ENCODE measurements at regions not wholly inside any gene's neighbourhood (a gene's known extent, or its start where the extent isn't known, plus 50 kb on each side); places are given as distances from the start of the nearest gene placed in this dataset.

- DNase-seq: no peak
These were observed 534.0 kb downstream of the NPHP4 start for GRCh38 chr1:5458248-5458647.

GRCh38 chr1:5456090-5456811, 536.0 kb downstream of the NPHP4 start:
- no peak for DNase-seq

GRCh38 chr1:5455651-5456050, 536.6 kb downstream of the NPHP4 start:
- DNase-seq: no peak

DNA sequence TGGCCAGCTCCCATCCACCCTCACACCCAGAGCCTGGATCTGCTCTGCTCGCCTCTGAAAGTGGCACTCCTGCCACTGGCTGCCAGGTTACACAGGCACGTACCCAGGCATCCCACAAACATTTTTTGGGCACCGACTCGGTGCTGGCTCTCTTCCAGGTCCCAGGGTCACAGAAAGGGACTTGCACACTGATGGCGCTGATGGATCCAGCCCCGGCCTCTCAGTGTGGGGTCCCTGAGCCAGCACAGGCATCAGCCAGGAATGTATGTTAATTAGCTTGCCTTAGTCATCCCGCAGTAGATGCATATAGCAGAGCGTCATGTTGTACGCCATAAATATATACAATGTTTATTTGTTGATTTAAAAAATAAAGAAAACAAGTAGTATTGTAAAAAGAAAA, 537.2 kb downstream of the NPHP4 start:
- no peak for DNase-seq

DNA sequence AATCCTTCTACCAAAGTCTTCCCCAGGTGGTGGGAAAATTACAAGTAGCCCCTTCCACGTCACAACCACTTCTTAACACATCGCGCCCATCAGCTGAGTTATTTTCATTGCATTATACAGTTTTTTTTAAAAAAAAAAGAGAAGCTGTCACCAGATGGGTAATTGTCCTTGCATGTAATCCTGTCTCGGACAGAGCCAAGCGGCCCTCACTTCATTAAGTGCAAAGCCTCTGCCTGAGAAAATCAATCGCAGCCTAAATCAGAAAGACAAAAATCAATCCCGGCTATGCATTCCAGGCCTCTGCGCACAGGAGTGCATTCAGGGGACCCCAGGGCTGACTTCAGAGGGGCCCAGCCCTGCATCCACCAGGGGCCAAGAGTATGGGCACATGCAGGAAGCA, 538.9 kb downstream of the NPHP4 start:
- no peak for DNase-seq

- DNase-seq: no peak
These were observed 540.6 kb downstream of the NPHP4 start for GRCh38 chr1:5451671-5452070.

GRCh38 chr1:5448486-5448885, 543.7 kb downstream of the NPHP4 start:
- no peak for DNase-seq

- no peak for DNase-seq
These were observed 544.7 kb downstream of the NPHP4 start for GRCh38 chr1:5447503-5447960.

GRCh38 chr1:5444396-5444795, 547.8 kb downstream of the NPHP4 start:
- DNase-seq: no peak

- no peak for DNase-seq
These were observed 555.4 kb downstream of the NPHP4 start for GRCh38 chr1:5436808-5437207.

GRCh38 chr1:5435414-5435813, 556.8 kb downstream of the NPHP4 start:
- no peak for DNase-seq

DNA sequence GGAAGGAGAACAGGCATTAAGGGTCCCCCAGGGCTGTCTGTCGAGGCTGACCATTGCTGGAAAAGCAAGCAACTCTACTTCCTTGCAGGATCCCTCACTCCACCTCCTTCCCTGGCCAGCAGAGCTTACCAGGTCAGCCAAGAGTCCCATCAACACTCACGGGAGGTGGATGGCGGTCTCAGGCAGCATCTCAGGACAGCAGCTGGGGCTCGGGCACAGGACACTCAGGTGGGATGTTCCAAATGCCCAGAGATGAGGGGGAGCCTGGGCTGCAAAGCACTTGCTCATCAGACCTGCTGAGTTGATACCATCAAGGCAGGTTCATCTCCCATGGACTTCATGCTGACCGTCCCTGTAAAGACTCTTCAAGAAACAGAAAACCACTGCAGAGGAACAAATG, 559.8 kb downstream of the NPHP4 start:
- no peak for DNase-seq

- DNase-seq: no peak
These were observed 561.1 kb downstream of the NPHP4 start for GRCh38 chr1:5430911-5431697.

DNA sequence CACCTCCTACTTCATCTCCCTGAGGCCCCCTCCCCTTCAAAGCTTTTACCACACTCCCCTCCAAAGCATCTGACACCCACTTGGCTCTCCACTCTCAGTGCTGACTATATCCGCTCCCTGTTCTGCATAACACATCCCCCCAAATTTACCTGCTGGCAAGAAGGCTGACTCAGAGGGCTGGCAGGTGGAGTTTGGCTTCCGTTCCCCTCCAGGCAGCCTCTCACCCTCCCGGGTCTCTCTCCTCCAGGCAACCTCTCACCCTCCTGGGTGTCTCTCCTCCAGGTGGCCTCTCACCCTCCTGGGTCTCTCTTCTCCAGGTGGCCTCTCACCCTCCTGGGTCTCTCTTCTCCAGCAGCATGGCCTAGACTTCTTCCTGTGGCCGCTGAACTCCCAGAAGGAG, 562.1 kb downstream of the NPHP4 start:
- no peak for DNase-seq

DNA sequence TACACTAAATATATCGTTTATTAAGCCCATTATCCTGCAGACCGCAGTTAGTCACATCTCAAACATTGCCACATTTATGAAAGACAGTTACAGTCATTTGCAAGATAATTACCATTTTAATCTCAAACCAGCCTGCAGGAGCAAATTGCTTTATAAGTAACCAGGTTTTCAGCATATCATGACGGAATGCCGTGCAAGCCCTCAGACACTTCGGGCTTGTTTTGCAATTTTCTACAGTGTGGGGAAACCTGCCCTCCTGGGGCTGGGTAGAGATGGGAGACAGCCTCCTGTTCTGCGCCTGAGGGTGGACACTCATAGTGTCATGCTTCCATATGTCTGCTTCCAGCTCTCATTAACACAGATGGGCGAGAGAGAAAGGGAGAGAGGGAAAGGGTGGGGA, 563.9 kb downstream of the NPHP4 start:
- no peak for DNase-seq

DNA sequence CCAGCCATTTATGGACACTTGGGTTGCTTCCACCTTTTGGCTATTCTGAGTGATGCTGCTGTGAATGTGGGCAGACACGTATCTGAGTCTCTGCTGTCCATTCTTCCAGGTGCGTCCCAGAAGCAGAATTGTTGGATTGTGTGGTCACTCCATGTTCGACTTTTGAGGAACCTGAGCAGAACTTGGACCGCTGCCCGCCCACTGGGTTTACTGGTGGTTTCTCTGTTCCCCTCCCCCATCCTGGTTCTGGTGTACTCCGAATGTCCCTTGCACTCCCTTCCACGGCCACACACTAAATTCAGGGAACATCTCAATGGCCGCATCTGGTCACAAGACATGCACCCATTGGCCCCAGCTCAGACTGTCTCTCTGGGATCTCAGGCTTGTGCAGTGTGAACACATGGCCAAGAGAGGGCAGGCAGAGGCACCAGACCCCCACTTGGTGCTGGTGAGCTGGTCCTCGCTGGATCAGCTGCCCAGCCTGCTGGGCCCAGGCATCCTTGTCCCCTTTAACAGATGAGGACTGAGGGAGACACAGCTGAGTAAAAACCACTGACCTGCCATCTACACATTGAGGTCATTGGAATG, 565.1 kb downstream of the NPHP4 start:
- DNase-seq: no peak

DNA sequence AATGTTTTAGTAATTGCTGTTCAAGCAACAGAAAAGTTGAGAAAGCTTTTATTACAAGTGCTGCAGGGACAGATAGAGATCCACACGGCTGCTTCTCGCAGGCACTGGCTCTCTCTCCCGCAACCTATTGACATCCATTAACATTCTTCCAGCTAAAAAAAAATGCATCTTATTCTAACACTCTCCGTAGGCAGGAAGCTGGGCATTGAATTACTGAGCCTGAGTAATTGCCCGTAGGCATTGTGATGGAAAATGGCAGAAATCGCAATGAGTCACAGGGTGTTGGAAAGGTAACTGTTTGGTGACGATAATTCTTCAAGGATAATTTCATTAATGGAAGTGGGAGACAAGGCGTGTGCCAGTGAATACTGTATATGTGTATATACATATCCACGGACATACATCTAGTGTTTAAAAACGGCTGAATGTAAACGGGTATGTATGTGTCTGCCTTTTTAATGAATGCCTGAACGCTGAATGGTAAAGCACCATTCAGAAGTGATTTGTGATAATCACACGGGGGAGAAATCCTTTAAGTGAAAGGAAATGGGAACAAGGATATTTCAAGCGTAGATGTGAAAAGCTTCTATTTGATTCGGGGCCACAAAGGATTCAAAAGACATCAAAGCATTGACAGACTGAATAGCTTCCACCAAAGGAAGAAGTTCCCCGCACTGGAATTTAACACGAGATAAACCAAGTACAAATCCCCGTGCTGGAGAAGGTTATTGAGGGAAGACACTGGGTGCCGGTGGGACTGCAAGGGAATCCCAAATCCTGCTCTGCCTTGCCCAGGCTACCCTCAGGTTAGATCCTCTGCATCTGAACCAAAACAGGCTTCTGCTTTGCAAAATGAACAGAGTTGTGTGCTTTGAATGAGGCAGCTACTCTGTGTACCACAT, 567.2 kb downstream of the NPHP4 start:
- no peak for DNase-seq

DNA sequence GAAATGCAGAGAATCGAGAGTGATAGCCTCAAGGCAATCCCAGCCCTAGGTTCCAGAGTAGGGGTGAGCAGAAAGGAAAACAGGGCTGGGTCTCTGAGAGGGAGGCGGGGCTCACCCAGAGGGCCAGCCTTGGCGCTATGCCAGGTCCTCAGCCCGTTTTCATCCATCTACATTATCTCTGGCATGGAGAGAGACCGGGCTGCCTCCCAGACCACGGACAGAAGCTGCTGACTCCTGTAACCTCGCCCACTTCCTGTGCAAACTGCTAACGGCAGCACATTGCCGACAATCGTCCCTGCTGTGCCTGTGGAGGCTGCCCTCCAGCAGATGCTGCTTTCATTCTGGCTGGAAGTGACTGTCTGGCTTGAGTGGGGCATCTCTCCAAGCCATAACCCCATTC, 569.1 kb downstream of the NPHP4 start:
- no peak for DNase-seq

DNA sequence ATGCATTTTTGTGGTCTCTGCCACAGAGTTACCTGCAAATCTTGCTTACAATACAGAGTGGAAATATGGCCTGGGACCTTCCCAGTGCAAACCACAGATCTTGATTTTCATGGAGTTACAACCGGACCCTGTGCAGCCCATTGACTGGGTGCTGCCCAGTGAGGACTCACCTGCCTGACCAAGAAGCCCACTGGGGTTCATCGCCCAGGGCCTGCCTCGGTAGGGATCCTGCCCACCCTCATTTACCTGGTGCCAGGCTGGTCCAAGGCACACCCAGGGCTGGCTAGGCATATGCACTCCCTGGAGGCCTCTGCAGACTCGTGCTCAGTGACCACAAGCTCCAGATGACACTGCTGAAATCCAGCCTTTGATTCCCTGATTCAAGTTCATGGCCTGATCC, 572.7 kb downstream of the NPHP4 start:
- DNase-seq: no peak

GRCh38 chr1:5416518-5416917, 575.7 kb downstream of the NPHP4 start:
- no peak for DNase-seq

DNA sequence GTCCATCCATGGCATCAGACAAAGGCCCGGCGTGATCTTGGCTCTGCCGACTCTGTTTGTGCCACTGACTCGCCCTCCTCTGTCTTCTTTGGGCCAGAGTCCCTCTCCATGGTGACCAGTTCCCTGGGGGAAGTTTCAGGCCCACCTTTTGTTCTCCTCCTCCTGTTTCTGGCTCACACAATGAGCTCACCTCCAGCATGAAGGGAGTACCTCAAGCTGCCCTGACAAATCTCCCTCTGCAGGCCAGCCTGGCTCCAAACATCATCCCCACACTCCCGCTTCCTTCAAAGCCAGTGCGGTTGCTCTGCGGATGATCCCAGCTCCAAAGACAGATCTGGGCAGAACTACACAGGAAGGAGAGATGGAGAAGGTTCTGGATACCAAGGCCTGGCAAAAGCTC, 576.6 kb downstream of the NPHP4 start:
- no peak for DNase-seq

DNA sequence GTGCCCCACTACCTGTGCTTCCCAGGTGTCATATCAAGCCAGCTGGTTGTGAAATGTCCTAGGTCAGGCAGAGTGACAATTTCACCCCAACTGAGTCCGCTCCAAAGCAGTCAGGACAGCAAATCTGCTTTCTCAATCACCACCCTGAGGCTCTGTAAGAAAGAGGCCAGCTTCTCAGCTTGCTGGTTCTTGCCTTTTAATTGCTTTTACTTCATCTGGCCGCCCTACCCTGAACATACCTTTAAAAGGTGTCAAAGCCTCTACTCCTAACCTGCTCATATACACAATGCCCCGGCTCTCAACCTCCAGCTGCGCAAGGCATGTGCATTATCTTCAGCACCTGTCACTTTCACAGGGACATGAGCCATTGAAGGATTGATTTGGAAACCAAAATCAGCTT, 581.6 kb downstream of the NPHP4 start:
- DNase-seq: no peak

DNA sequence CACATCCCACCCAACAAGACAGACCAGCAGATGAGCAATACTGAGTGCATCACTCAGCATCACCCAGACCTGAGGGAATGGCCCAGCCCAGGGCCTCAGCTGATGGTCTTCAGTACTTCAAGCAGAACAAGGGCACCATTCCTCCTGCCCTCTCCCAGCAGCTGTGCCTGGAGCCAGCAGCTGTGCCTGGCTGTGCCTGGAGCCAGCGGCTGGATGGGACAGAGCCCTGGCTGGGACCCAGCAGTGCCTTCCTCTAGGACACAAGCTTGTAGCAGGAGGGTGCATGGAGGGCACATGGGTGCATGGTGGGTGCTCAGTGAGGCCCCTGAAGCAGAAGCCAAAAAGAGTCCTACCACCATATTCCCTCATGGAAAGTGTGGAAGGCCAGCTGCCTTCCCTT, 583.8 kb downstream of the NPHP4 start:
- DNase-seq: no peak

Measured in occipital lobe (tissue), 1 donor.